ENCODE measurements at regions not wholly inside any gene's neighbourhood (a gene's known extent, or its start where the extent isn't known, plus 50 kb on each side); places are given as distances from the start of the nearest gene placed in this dataset.

DNA sequence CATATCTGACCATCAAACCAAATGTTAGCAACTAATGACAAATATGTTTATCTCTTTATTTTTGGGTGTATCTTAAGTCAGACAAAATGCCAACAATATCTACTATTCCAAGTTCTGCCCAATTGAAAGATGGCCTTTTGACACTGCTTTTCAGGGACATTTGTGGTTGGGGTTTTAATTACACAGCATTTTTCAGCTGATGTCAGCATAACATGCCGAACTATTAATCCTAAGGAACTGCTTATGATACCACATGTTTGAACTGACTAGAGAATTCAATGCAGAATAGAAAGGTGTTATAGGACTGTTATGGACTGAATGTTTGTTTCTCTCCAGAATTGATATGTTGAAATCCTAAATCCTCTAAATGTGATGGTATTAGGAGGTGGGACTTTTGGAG lies 445.1 kb downstream of the TMA16 start:
- no peaks in the 10 kb centered on the region for H3K4me1 ChIP-seq
- no peak for DNase-seq
- TF ChIP-seq, protein P1, sequence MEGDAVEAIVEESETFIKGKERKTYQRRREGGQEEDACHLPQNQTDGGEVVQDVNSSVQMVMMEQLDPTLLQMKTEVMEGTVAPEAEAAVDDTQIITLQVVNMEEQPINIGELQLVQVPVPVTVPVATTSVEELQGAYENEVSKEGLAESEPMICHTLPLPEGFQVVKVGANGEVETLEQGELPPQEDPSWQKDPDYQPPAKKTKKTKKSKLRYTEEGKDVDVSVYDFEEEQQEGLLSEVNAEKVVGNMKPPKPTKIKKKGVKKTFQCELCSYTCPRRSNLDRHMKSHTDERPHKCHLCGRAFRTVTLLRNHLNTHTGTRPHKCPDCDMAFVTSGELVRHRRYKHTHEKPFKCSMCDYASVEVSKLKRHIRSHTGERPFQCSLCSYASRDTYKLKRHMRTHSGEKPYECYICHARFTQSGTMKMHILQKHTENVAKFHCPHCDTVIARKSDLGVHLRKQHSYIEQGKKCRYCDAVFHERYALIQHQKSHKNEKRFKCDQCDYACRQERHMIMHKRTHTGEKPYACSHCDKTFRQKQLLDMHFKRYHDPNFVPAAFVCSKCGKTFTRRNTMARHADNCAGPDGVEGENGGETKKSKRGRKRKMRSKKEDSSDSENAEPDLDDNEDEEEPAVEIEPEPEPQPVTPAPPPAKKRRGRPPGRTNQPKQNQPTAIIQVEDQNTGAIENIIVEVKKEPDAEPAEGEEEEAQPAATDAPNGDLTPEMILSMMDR (IDR thresholded peaks at IDR 0.05), result no peak
- H3K9me3 ChIP-seq, result no peaks in the 10 kb centered on the region
- no peak overlapping the region for H3K27ac ChIP-seq
- H3K36me3 ChIP-seq (ENCODE audit: low read depth, missing control alignments), result no peaks in the 10 kb centered on the region
- intact Hi-C loops (cut with DNase I; ENCODE audit: low total_unique reads), result no loop called here
- WGBS, 2 donors, result 96 to 97% methylated on average over 1 of the region's 1 CpG
- H3K27me3 ChIP-seq, result no peaks in the 10 kb centered on the region
- no peak overlapping the region for H3K4me3 ChIP-seq

DNA sequence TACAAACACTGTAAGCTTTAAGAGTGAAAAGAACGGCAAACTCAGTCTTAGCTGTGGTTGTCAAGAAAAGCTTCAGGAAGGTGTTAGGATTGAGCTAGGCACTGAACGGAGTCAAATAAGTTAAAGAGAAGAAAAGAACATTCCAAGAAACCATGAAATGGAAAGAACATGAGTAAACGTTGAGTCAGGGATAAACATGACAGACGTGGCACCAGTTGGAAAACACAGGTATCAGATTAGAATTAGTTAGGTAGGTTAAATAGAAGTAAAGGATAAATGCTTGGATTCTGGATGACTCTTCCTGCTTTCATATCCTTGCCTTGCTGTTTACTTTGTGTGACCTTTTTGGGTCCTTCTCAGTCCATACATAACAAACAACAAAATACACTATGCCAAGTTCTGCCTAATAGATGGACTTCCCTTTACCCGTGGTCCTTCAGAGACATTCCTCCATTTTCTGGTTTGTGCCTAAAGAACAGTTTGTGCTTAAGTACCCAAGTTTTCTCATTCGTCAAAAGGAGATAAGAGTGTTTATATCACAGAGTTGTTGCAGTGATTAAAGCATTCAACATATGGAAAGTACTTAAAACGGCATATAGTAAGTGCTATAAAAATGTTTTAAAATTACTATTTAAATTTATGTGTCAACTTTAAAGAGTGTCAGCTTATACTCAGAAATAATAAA lies 446.9 kb downstream of the TMA16 start:
- Histone ChIP-seq H3K9me3 (no peaks in the 10 kb centered on the region), H3K4me3 (no peak overlapping the region), H3K36me3 (ENCODE audit: low read depth, missing control alignments) (no peaks in the 10 kb centered on the region), H3K27me3 (no peaks in the 10 kb centered on the region), H3K4me1 (no peaks in the 10 kb centered on the region), H3K27ac (no peak overlapping the region)
- intact Hi-C loops (cut with DNase I; ENCODE audit: low total_unique reads), result no loop called here
- DNase-seq, result no peak
- no peak for TF ChIP-seq POLR2A (IDR thresholded peaks at IDR 0.05)
- TF ChIP-seq, protein P1 (IDR thresholded peaks at IDR 0.05), result no peak
- WGBS, 2 donors, result 77 to 79% methylated on average over 7 of the region's 7 CpGs

DNA sequence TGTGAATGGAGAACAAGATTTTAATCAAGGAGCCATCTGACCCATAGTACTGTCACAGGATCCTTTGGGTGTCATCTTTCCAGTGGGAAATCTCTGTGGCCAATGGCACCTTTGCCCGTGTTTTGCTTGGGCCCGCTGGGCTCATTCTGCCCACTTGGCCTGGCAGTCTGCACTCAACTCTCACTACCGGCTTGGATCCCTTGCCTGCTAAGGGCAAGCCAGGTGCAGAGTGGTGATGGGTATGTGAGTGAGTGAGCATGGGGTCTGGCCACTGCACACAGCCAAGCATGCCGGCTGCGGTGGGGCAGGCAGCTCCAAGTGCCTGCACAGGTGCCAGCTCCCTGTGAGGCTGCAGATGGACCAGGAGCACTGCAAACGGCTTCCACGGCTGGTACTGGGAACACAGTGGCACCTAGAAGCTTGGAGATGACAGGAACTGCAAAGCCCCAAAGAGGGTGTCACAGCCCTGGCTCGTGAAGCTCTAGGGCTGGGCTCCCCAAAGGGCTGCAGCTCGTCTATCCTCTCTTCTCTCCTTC lies 454.5 kb downstream of the TMA16 start:
- H3K9me3 ChIP-seq, result no peaks in the 10 kb centered on the region
- 59 to 87% methylated on average over 5 to 9 of the region's 9 CpGs for WGBS, 2 donors

DNA sequence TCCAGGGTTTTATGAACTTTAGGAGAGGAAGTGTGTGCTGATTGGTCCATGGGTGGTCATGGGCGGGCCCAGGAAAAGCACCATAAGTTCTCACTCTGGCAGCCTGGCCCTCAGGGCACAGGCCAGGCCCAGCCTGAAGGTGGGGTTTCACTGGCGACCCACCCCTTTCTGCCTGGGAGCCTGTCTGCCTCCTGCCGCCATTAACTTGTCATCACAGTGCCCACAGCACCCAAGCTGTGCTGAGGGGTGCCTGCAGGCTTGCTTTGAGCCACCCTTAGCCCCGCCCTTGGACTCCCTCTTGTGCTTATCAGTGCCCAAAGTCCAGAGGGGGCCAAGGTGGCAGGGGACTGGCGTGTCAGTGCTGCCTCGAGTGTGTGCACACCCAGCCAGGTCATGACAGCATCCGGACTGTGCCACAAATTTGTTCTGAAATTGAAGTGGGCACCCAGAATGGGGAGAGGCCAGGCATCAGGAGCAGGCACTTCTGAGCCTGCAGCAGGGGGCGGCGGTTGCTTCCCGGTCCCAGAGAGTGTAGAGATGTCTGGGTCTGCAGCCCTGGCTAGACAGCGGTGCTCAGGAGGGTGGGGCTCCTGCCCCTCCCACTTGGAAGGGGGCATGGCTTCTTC lies 455.6 kb downstream of the TMA16 start:
- Histone ChIP-seq H3K4me3 (peak overlapping the region in 1 of 2 donors; percentile 6), H3K36me3 (ENCODE audit: low read depth, missing control alignments) (no peaks in the 10 kb centered on the region), H3K27ac (no peak overlapping the region), H3K9me3 (no peaks in the 10 kb centered on the region), H3K27me3 (no peaks in the 10 kb centered on the region), H3K4me1 (no peaks in the 10 kb centered on the region)
- no peak for TF ChIP-seq POLR2A (IDR thresholded peaks at IDR 0.05)
- TF ChIP-seq, protein P1 (IDR thresholded peaks at IDR 0.05), result no peak
- intact Hi-C loops (cut with DNase I; ENCODE audit: low total_unique reads), result no loop called here
- 50 to 60% methylated on average over 3 to 11 of the region's 11 CpGs for WGBS, 2 donors
- DNase-seq, result peak; percentile 17

More for the DNA sequence above, 454.5 kb downstream of the TMA16 start:
- Histone ChIP-seq H3K27ac (no peak overlapping the region), H3K27me3 (no peaks in the 10 kb centered on the region), H3K36me3 (ENCODE audit: low read depth, missing control alignments) (no peaks in the 10 kb centered on the region), H3K4me3 (no peak overlapping the region), H3K4me1 (no peaks in the 10 kb centered on the region)
- intact Hi-C loops (cut with DNase I; ENCODE audit: low total_unique reads), result no loop called here
- no peak for TF ChIP-seq POLR2A (IDR thresholded peaks at IDR 0.05)
- TF ChIP-seq, protein P1 (IDR thresholded peaks at IDR 0.05), result no peak
- DNase-seq, result no peak
